Uterus (tissue), 2 donors: ENCODE measurements at regions not wholly inside any gene's neighbourhood (a gene's known extent, or its start where the extent isn't known, plus 50 kb on each side); places are given as distances from the start of the nearest gene placed in this dataset.

Source experiments
- POLR2A ChIP-seq, 2 donors: fragments of 450-650 bp; IDR thresholded peaks; one replicate each; pipeline ENCODE4 v1.6.1; 2016; ENCODE audit warnings: antibody characterized with exemption in 2 of 2, mild to moderate bottlenecking in 1 of 2, moderate library complexity in 1 of 2
- TF ChIP-seq, protein P1 (sequence below), 4 experiments: fragments of 200-600 bp in 2 of 4; fragments of 450-650 bp in 2 of 4; sonication (generic) in 2 of 4; IDR thresholded peaks; one replicate each; pipeline ENCODE4 v1.5.1; 2016 to 2019; ENCODE audit warnings: antibody characterized with exemption in 4 of 4, mild to moderate bottlenecking in 2 of 4, moderate library complexity in 1 of 4

DNA sequence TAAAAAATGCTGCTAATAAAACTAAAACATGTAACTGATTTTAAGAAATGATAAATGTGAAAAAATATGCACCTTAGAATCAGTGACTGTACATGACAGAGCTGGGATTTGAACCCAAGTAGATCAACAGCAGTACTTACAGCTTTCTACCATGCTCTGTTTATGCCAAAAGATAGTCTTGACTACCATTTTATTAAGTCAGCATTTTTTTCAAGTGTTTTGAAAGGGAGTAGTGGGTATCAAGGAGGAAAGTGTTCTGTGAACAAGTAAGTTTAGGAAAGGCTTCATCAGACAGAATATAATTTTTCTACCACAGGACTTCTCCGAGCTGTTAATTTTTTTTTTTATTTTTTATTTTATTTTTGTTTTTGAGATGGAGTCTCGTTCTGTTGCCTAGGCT, 180.4 kb upstream of the GLRA1 start:
- TF ChIP-seq, protein P1, sequence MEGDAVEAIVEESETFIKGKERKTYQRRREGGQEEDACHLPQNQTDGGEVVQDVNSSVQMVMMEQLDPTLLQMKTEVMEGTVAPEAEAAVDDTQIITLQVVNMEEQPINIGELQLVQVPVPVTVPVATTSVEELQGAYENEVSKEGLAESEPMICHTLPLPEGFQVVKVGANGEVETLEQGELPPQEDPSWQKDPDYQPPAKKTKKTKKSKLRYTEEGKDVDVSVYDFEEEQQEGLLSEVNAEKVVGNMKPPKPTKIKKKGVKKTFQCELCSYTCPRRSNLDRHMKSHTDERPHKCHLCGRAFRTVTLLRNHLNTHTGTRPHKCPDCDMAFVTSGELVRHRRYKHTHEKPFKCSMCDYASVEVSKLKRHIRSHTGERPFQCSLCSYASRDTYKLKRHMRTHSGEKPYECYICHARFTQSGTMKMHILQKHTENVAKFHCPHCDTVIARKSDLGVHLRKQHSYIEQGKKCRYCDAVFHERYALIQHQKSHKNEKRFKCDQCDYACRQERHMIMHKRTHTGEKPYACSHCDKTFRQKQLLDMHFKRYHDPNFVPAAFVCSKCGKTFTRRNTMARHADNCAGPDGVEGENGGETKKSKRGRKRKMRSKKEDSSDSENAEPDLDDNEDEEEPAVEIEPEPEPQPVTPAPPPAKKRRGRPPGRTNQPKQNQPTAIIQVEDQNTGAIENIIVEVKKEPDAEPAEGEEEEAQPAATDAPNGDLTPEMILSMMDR (IDR thresholded peaks at IDR 0.05) = no peak
- TF ChIP-seq POLR2A (IDR thresholded peaks at IDR 0.05) = no peak
